Hepatocyte (in vitro differentiated cells): ENCODE measurements at regions not wholly inside any gene's neighbourhood (a gene's known extent, or its start where the extent isn't known, plus 50 kb on each side); places are given as distances from the start of the nearest gene placed in this dataset.

Experiments used
- DNase-seq: peaks from one replicate; pipeline ENCODE4 v3.0.0-alpha.2; 2016; ENCODE audit warnings: low spot score
- H2AFZ ChIP-seq: fragments of 200-600 bp; sonication (generic); 2 replicates; pipeline ENCODE4 v1.6.0; 2016; ENCODE audit warnings: antibody characterized with exemption, mild to moderate bottlenecking
- H3K27ac ChIP-seq: fragments of 200-600 bp; sonication (generic); 2 replicates; pipeline ENCODE4 v1.5.1; 2016; ENCODE audit warnings: mild to moderate bottlenecking
- H3K27me3 ChIP-seq: fragments of 200-600 bp; sonication (generic); 2 replicates; pipeline ENCODE4 v1.6.1; 2016
- H3K36me3 ChIP-seq: fragments of 200-600 bp; sonication (generic); replicated peaks from 2 replicates; pipeline ENCODE4 v1.5.1; 2016; ENCODE audit warnings: low read depth; ENCODE audit not compliant: insufficient read depth
- H3K4me1 ChIP-seq: fragments of 200-600 bp; sonication (generic); 2 replicates; pipeline ENCODE4 v1.5.1; 2016; ENCODE audit warnings: mild to moderate bottlenecking, moderate library complexity; ENCODE audit not compliant: insufficient read depth
- H3K4me2 ChIP-seq: fragments of 200-600 bp; sonication (generic); 2 replicates; pipeline ENCODE4 v1.6.0; 2016
- H3K4me3 ChIP-seq: fragments of 200-600 bp; sonication (generic); 2 replicates; pipeline ENCODE4 v1.5.1; 2016; ENCODE audit warnings: mild to moderate bottlenecking
- H3K79me2 ChIP-seq: fragments of 200-600 bp; sonication (generic); 2 replicates; pipeline ENCODE4 v1.6.0; 2017; ENCODE audit warnings: mild to moderate bottlenecking
- H3K9me2 ChIP-seq: fragments of 200-600 bp; sonication (generic); replicated peaks from 2 replicates; pipeline ENCODE4 v1.6.0; 2017; ENCODE audit warnings: mild to moderate bottlenecking; ENCODE audit not compliant: insufficient read depth
- H3K9me3 ChIP-seq: fragments of 200-600 bp; sonication (generic); 2 replicates; pipeline ENCODE4 v1.5.1; 2016; ENCODE audit warnings: low read depth, mild to moderate bottlenecking
- H4K20me1 ChIP-seq: fragments of 200-600 bp; sonication (generic); 2 replicates; pipeline ENCODE4 v1.6.0; 2016; ENCODE audit warnings: mild to moderate bottlenecking; ENCODE audit not compliant: insufficient read depth, poor library complexity, severe bottlenecking
- CTCF ChIP-seq: fragments of 200-600 bp; sonication (generic); IDR thresholded peaks from 2 replicates; pipeline ENCODE4 v1.5.1; 2016; ENCODE audit warnings: antibody characterized with exemption, mild to moderate bottlenecking; ENCODE audit not compliant: poor library complexity
- EZH2 ChIP-seq: fragments of 200-600 bp; sonication (generic); IDR thresholded peaks from 2 replicates; pipeline ENCODE4 v1.6.1; 2016; ENCODE audit warnings: antibody characterized with exemption, mild to moderate bottlenecking, borderline replicate concordance
- EZH2phosphoT487 ChIP-seq: fragments of 200-600 bp; sonication (generic); IDR thresholded peaks from one replicate; pipeline ENCODE4 v1.6.1; 2018; ENCODE audit warnings: antibody characterized with exemption, mild to moderate bottlenecking, low read depth, moderate library complexity; ENCODE audit not compliant: unreplicated experiment, severe bottlenecking
- WGBS: methylation state at CpG from one replicate; pipeline ENCODE4 v1.1.6; 2016; ENCODE audit warnings: low lambda C conversion rate; ENCODE audit errors: missing lambda C conversion rate; 5-methylcytosine and 5-hydroxymethylcytosine counted together

GRCh38 chr2:186052930-186053329, 314.3 kb downstream of the FSIP2 start:
- Histone ChIP-seq H2AFZ (no peak overlapping the region), H3K4me3 (no peak overlapping the region), H3K79me2 (no peaks in the 10 kb centered on the region), H3K36me3 (no peaks in the 10 kb centered on the region), H3K27me3 (no peaks in the 10 kb centered on the region), H3K4me1 (no peaks in the 10 kb centered on the region), H3K9me2 (no peaks in the 10 kb centered on the region), H4K20me1 (no peaks in the 10 kb centered on the region), H3K27ac (no peak overlapping the region), H3K9me3 (no peaks in the 10 kb centered on the region), H3K4me2 (no peak overlapping the region)
- 100% methylated on average over 1 of the region's 1 CpG for WGBS
- TF ChIP-seq CTCF: no peak
- TF ChIP-seq EZH2phosphoT487: no peak
- no peak for TF ChIP-seq EZH2
- no peak for DNase-seq

GRCh38 chr2:186058614-186059013, 320.0 kb downstream of the FSIP2 start:
- H3K4me2 ChIP-seq: no peak overlapping the region
- no peaks in the 10 kb centered on the region for H3K9me3 ChIP-seq
- 73% methylated on average over 3 of the region's 3 CpGs for WGBS

GRCh38 chr2:186059096-186059495, 320.5 kb downstream of the FSIP2 start:
- H3K27me3 ChIP-seq: no peaks in the 10 kb centered on the region
- no peak overlapping the region for H3K27ac ChIP-seq
- no peak overlapping the region for H2AFZ ChIP-seq
- no peaks in the 10 kb centered on the region for H3K36me3 ChIP-seq
- WGBS: 38% methylated on average over 1 of the region's 1 CpG
- no peaks in the 10 kb centered on the region for H3K4me1 ChIP-seq
- no peaks in the 10 kb centered on the region for H3K9me3 ChIP-seq
- no peak overlapping the region for H3K4me3 ChIP-seq
- no peaks in the 10 kb centered on the region for H4K20me1 ChIP-seq
- no peak overlapping the region for H3K4me2 ChIP-seq
- no peak for TF ChIP-seq EZH2phosphoT487
- no peak for TF ChIP-seq CTCF
- no peak for TF ChIP-seq EZH2
- peak; percentile 20 for DNase-seq
- H3K9me2 ChIP-seq: no peaks in the 10 kb centered on the region
- no peaks in the 10 kb centered on the region for H3K79me2 ChIP-seq

More at GRCh38 chr2:186058614-186059013, 320.0 kb downstream of the FSIP2 start:
- Histone ChIP-seq H3K27me3 (no peaks in the 10 kb centered on the region), H3K9me2 (no peaks in the 10 kb centered on the region), H3K4me1 (no peaks in the 10 kb centered on the region), H3K27ac (peak overlapping the region; percentile 25), H3K79me2 (no peaks in the 10 kb centered on the region), H3K36me3 (no peaks in the 10 kb centered on the region), H2AFZ (no peak overlapping the region), H3K4me3 (no peak overlapping the region), H4K20me1 (no peaks in the 10 kb centered on the region)
- no peak for DNase-seq
- no peak for TF ChIP-seq EZH2phosphoT487
- no peak for TF ChIP-seq EZH2
- TF ChIP-seq CTCF: no peak
